Kidney (tissue), 13 donors: ENCODE measurements at regions not wholly inside any gene's neighbourhood (a gene's known extent, or its start where the extent isn't known, plus 50 kb on each side); places are given as distances from the start of the nearest gene placed in this dataset.
A peak's percentile ranks its signal among the peaks of the same experiment; 100 is the strongest.

Experiments
- DNase-seq, 5 donors: peaks; one replicate each; pipeline ENCODE4 v3.0.0-alpha.2; 2013 to 2020
- FAIRE-seq: peaks from 2 replicates; lab custom pipeline; 2012; peaks lifted over from hg19 to GRCh38; lab: Jason Lieb, UNC
- H3K27ac ChIP-seq, 2 donors: one replicate each; pipeline ENCODE4 v1.7.0; 2013; ENCODE audit warnings: low read depth in 2 of 2, low read length in 2 of 2, inconsistent platforms in 1 of 2
- H3K27me3 ChIP-seq: one replicate; pipeline ENCODE4 v1.7.1; 2013; ENCODE audit warnings: low read length, inconsistent platforms; ENCODE audit not compliant: control insufficient read depth, insufficient read depth
- H3K36me3 ChIP-seq, 3 donors: one replicate each; pipeline versions ENCODE4 v1.7.0 to v1.7.1; 2013; ENCODE audit warnings: low read length in 3 of 3, control low read depth in 1 of 3, inconsistent platforms in 1 of 3; ENCODE audit not compliant: insufficient read depth in 3 of 3, control insufficient read depth in 2 of 3
- H3K4me1 ChIP-seq, 3 donors: one replicate each; pipeline versions ENCODE4 v1.7.0 to v1.7.1; 2013; ENCODE audit warnings: low read length in 3 of 3, inconsistent platforms in 1 of 3, low read depth in 1 of 3; ENCODE audit not compliant: control insufficient read depth in 2 of 3, insufficient read depth in 2 of 3
- H3K4me3 ChIP-seq, 3 donors: one replicate each; pipeline versions ENCODE4 v1.7.0 to v1.8.1; 2013; ENCODE audit warnings: low read length in 3 of 3, control low read depth in 1 of 3, inconsistent platforms in 1 of 3
- H3K9ac ChIP-seq, 3 donors: one replicate each; pipeline versions ENCODE4 v1.7.0 to v1.7.1; 2013; ENCODE audit warnings: low read length in 3 of 3, control low read depth in 1 of 3, inconsistent platforms in 1 of 3
- H3K9me3 ChIP-seq, 3 donors: one replicate each; pipeline versions ENCODE4 v1.7.0 to v1.7.1; 2013; ENCODE audit warnings: low read length in 3 of 3, control low read depth in 1 of 3, inconsistent platforms in 1 of 3; ENCODE audit not compliant: control insufficient read depth in 2 of 3, insufficient read depth in 1 of 3
- intact Hi-C: fragments of 100-400 bp; cut with DNase I; formaldehyde crosslinking; loops from one replicate; pipeline ENCODE4 v1.11.1; 2022
- TF ChIP-seq, protein P1 (sequence below): IDR thresholded peaks from 3 replicates; pipeline ENCODE4 v1.5.1; 2012; ENCODE audit warnings: mild to moderate bottlenecking, moderate library complexity, borderline replicate concordance; ENCODE audit not compliant: insufficient read depth; ENCODE audit errors: extremely low read depth
- donor health status: control.
- donor health status: control.
- donor health status: control.
- donor health status: control.
- donor health status: control.
- donor health status: DM: yes; HTN: yes; CAD: no.
- donor health status: Normal renal cell carcinoma (clear cell type).

DNA sequence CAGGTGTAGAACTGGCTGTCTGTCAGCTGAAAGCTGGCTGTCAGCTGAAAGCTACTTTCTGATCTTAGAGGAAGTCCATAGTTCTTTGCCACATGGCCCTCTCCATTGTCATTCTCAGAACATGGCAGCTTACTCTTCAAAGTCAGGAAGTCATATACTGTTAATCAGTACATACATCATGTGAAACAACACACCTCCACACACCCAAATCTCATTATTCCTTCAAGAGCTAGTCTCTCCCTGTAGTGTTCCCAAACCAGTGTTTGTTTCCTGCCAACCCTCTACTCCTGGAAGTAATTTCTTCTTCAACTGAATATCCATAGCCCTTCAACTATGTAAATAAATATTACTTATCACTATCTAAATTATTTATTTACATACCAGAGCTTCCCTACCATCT lies 58.9 kb downstream of the OR5AK2 start:
- no peak for FAIRE-seq
- intact Hi-C loops = no loop called here
- no peak overlapping the region for H3K4me3 ChIP-seq
- no peak overlapping the region for H3K27ac ChIP-seq
- DNase-seq = no peak
- H3K36me3 ChIP-seq = no peaks in the 10 kb centered on the region
- TF ChIP-seq, protein P1, sequence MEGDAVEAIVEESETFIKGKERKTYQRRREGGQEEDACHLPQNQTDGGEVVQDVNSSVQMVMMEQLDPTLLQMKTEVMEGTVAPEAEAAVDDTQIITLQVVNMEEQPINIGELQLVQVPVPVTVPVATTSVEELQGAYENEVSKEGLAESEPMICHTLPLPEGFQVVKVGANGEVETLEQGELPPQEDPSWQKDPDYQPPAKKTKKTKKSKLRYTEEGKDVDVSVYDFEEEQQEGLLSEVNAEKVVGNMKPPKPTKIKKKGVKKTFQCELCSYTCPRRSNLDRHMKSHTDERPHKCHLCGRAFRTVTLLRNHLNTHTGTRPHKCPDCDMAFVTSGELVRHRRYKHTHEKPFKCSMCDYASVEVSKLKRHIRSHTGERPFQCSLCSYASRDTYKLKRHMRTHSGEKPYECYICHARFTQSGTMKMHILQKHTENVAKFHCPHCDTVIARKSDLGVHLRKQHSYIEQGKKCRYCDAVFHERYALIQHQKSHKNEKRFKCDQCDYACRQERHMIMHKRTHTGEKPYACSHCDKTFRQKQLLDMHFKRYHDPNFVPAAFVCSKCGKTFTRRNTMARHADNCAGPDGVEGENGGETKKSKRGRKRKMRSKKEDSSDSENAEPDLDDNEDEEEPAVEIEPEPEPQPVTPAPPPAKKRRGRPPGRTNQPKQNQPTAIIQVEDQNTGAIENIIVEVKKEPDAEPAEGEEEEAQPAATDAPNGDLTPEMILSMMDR = no peak
- H3K4me1 ChIP-seq = no peaks in the 10 kb centered on the region
- H3K27me3 ChIP-seq = no peaks in the 10 kb centered on the region
- H3K9ac ChIP-seq = no peak overlapping the region
- H3K9me3 ChIP-seq = peaks cover 0 to 7% (median 0%) of the 10 kb centered on the region in 3 donors

DNA sequence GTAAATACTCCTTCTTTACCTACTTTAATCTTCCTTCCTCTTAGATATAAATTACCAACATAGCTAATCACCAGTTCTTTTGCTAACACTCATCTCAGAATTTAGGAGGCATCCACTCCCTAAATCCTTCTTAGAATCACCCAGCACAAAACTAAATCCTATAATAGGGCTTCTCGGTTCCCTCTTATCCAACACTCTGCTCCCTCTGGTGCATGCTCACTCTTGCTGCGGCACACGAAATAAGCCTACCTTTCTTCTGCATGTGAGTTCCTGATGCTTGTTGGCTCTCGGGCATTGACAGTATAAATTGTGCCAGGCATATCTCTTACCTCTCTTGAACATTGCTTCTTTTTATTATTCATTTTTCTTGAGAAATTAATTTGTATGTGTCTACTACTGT lies 61.0 kb downstream of the OR5AK2 start:
- no peaks in the 10 kb centered on the region for H3K4me1 ChIP-seq
- H3K36me3 ChIP-seq = no peaks in the 10 kb centered on the region
- TF ChIP-seq, protein P1 = no peak
- peaks cover 0 to 3% (median 0%) of the 10 kb centered on the region in 3 donors for H3K9me3 ChIP-seq
- H3K4me3 ChIP-seq = no peak overlapping the region
- no peak overlapping the region for H3K27ac ChIP-seq
- H3K27me3 ChIP-seq = no peaks in the 10 kb centered on the region
- no peak for FAIRE-seq
- no peak for DNase-seq
- intact Hi-C loops = no loop called here
- no peak overlapping the region for H3K9ac ChIP-seq

DNA sequence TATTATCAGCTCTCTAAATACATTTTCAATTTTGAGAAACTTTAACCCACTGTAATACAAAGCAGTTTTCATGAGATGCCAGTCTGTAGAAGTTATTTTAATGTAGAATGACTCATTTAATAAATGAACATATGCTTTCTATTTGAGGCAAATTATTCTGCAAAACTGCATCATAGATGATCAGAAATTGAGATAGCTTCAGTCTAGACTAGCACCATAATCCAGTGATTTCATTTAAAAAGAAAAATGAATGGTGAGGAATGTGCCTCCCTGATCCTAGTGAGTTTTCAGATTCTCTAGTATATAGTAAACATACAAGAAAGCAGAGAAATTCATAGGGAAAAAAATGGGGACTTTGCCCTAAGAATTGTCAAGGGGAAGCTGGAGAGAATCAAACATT lies 66.1 kb downstream of the OR5AK2 start:
- intact Hi-C loops = no loop called here
- H3K36me3 ChIP-seq = no peaks in the 10 kb centered on the region
- DNase-seq = no peak
- no peak overlapping the region for H3K9ac ChIP-seq
- H3K9me3 ChIP-seq = no peaks in the 10 kb centered on the region
- no peak overlapping the region for H3K27ac ChIP-seq
- no peaks in the 10 kb centered on the region for H3K4me1 ChIP-seq
- TF ChIP-seq, protein P1 = no peak
- H3K27me3 ChIP-seq = no peaks in the 10 kb centered on the region
- FAIRE-seq = no peak
- no peak overlapping the region for H3K4me3 ChIP-seq

DNA sequence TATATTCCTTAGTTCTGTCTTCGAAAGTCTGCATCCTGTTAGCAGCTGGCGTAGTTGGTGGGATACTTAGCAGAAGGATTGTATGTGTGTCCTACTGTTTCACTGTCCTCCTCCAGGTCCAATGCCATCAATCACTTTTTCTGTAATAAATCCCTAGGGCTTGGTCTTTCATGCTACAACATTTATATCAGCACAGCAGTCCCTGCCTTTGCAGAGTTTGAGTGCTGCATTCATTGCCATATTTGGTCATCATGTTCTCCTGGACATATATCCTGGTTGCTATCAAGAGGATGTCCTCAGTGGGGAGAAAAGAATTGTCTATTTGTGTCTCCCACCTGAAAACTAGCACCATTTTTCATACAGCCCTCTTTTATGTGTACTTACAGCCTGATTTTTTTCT lies 67.0 kb downstream of the OR5AK2 start:
- FAIRE-seq (no peak), DNase-seq (peak in 2 of 5 donors; percentile 6 to 17)
- no peak overlapping the region for H3K4me3 ChIP-seq
- no peaks in the 10 kb centered on the region for H3K4me1 ChIP-seq
- H3K9ac ChIP-seq = no peak overlapping the region
- no peak overlapping the region for H3K27ac ChIP-seq
- TF ChIP-seq, protein P1 = no peak
- H3K36me3 ChIP-seq = no peaks in the 10 kb centered on the region
- peaks cover 0 to 3% (median 0%) of the 10 kb centered on the region in 3 donors for H3K9me3 ChIP-seq
- H3K27me3 ChIP-seq = no peaks in the 10 kb centered on the region
- intact Hi-C loops = no loop called here
